ENCODE measurements at regions not wholly inside any gene's neighbourhood (a gene's known extent, or its start where the extent isn't known, plus 50 kb on each side); places are given as distances from the start of the nearest gene placed in this dataset.

DNA sequence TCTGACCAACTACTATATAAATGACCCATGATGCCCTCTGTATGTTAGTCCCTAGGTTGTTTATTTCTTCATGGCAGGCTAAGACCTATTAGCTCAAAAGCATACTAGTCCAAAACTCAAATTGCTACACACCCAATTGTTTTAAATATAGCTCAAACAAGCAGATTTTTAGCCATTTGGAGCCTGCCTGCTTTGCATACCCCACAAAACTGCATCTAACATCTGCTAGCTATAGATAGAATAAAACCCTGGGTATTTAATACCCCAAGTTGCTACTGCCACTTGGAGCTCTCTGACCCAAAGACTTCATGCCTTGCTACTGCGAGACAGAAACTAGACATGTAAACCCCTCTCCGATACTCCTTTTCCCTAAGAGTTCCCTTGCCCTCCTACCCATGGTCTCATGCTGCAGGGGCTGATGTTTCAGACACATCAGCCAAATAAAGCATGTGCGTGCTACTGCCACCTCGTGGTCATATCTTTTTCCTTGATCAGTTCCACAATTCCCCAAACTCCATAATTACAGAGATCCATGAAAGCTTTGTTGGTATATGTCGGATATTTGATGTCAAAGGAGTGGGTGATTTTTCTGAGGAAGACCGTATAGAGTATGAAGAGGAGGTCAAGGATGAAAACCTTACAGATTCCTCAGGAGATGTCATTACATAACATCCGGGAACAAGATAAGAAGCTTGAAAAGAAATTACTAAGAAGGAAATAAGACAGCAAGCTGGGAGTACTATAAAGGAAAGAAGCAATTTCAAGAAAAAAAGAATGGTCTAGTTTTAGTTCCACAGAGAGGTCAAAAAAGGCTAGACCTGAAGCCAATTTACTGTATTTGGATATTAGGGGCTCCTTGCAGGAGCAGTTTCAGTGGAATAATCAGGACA, 386.6 kb downstream of the SH2D4B start:
- WGBS, 2 donors (ENCODE audit: low coverage in 1 of 2): 30 to 47% methylated on average over 2 to 7 of the region's 7 CpGs
- H3K36me3 ChIP-seq: no peaks in the 10 kb centered on the region
- H3K27ac ChIP-seq: no peak overlapping the region
- H3K4me1 ChIP-seq: no peaks in the 10 kb centered on the region
- TF ChIP-seq EP300 (IDR thresholded peaks at IDR 0.05) (no peak), CTCF (IDR thresholded peaks at IDR 0.05) (peak in 3 of 4 experiments; percentile 39 to 65 (median 42))
- H3K9me3 ChIP-seq: no peaks in the 10 kb centered on the region
- H3K4me3 ChIP-seq: no peak overlapping the region
- H3K27me3 ChIP-seq: peaks cover 5% of the 10 kb centered on the region
- ATAC-seq: no peak

- Histone ChIP-seq H3K27me3 (no peaks in the 10 kb centered on the region), H3K4me1 (no peaks in the 10 kb centered on the region), H3K36me3 (no peaks in the 10 kb centered on the region), H3K27ac (no peak overlapping the region), H3K4me3 (no peak overlapping the region), H3K9me3 (no peaks in the 10 kb centered on the region)
- ATAC-seq: no peak
- TF ChIP-seq POLR2A (IDR thresholded peaks at IDR 0.05) (no peak), CTCF (IDR thresholded peaks at IDR 0.05) (no peak), POLR2AphosphoS5 (IDR thresholded peaks at IDR 0.05) (no peak), EP300 (IDR thresholded peaks at IDR 0.05) (no peak)
- WGBS, 2 donors (ENCODE audit: low coverage in 1 of 2): 37 to 55% methylated on average over 4 to 5 of the region's 5 CpGs
These were observed 389.8 kb downstream of the SH2D4B start for GRCh38 chr10:80927419-80928078.

- no peak overlapping the region for H3K4me3 ChIP-seq
- no peaks in the 10 kb centered on the region for H3K27me3 ChIP-seq
- H3K27ac ChIP-seq: no peak overlapping the region
- H3K9me3 ChIP-seq: no peaks in the 10 kb centered on the region
- H3K36me3 ChIP-seq: no peaks in the 10 kb centered on the region
- H3K4me1 ChIP-seq: no peaks in the 10 kb centered on the region
- 15 to 57% methylated on average over 1 of the region's 1 CpG for WGBS, 2 donors (ENCODE audit: low coverage in 1 of 2)
- ATAC-seq: no peak
- no peak for TF ChIP-seq EP300 (IDR thresholded peaks at IDR 0.05)
- no peak for TF ChIP-seq POLR2A (IDR thresholded peaks at IDR 0.05)
- TF ChIP-seq CTCF (IDR thresholded peaks at IDR 0.05): no peak
- no peak for TF ChIP-seq POLR2AphosphoS5 (IDR thresholded peaks at IDR 0.05)
These were observed 401.2 kb downstream of the SH2D4B start for GRCh38 chr10:80938903-80939302.

GRCh38 chr10:80945264-80945880, 407.7 kb downstream of the SH2D4B start:
- Histone ChIP-seq H3K9me3 (no peaks in the 10 kb centered on the region), H3K27ac (no peak overlapping the region), H3K4me1 (peaks cover 0 to 12% (median 0%) of the 10 kb centered on the region in 3 donors), H3K36me3 (no peaks in the 10 kb centered on the region), H3K4me3 (no peak overlapping the region), H3K27me3 (no peaks in the 10 kb centered on the region)
- TF ChIP-seq EP300 (IDR thresholded peaks at IDR 0.05) (no peak), POLR2A (IDR thresholded peaks at IDR 0.05) (no peak), POLR2AphosphoS5 (IDR thresholded peaks at IDR 0.05) (no peak), CTCF (IDR thresholded peaks at IDR 0.05) (peak in 1 of 4 experiments; percentile 32)
- no peak for ATAC-seq
- WGBS, 2 donors (ENCODE audit: low coverage in 1 of 2): 8 to 67% methylated on average over 1 of the region's 1 CpG
